ENCODE measurements at regions not wholly inside any gene's neighbourhood (a gene's known extent, or its start where the extent isn't known, plus 50 kb on each side); places are given as distances from the start of the nearest gene placed in this dataset.
"Not testable (repeated sequence)": the region's sequence is repeated elsewhere in the genome, so short reads cannot be mapped to it uniquely, and the experiment has no call there.

GRCh38 chrX:114041470-114041869 is 542.4 kb upstream of the HTR2C start:
- not testable (repeated sequence) for TF ChIP-seq POLR2A, CTCF (IDR thresholded peaks at IDR 0.05)

Measured in esophagus squamous epithelium (tissue), 4 donors.